ENCODE measurements at regions not wholly inside any gene's neighbourhood (a gene's known extent, or its start where the extent isn't known, plus 50 kb on each side); places are given as distances from the start of the nearest gene placed in this dataset.

DNA sequence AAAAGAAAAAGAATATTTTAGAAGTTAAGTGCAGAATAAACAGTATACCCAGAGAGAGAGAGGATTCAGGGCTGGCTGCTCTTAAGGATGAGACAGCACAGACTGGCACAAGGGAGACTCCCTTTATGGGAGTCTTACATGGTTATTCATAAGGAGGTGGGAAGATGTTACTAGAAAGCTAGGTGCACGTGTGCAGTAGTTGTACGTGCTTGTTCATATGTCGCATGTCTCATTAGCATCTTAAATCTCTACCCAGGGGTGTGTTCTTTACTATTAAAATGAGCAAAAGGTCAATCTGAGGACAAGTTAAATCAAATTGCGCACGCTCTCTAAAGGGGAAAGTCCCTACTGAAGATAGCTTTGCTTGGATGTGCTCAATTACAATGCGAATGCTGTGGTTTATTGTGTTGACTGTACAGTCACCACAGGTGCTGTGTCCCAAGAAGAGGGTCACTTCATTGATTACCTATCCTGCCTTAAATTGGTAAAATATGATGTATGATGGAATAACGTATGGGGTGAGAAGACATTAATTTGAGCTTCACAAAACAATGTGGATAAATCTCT lies 368.0 kb upstream of the SPHKAP start:
- Histone ChIP-seq H3K36me3 (ENCODE audit: control insufficient read depth in 4 of 4, insufficient read depth in 3 of 4, low read depth in 1 of 4, low read length in 3 of 4) (no peaks in the 10 kb centered on the region), H3K4me3 (ENCODE audit: low read depth in 1 of 3, low read length in 3 of 3) (no peak overlapping the region), H3K9ac (ENCODE audit: low read depth in 1 of 2, low read length in 2 of 2) (no peak overlapping the region), H3K27ac (ENCODE audit: low read depth in 1 of 2, low read length in 2 of 2) (no peak overlapping the region), H3K4me1 (ENCODE audit: control insufficient read depth in 4 of 4, insufficient read depth in 4 of 4, low read length in 3 of 4) (no peaks in the 10 kb centered on the region), H3K27me3 (ENCODE audit: control insufficient read depth in 4 of 4, insufficient read depth in 4 of 4, low read length in 3 of 4) (peaks cover 0 to 9% (median 0%) of the 10 kb centered on the region in 4 donors), H3K9me3 (ENCODE audit: control insufficient read depth in 4 of 4, low read length in 3 of 4) (peaks cover 0 to 16% (median 7%) of the 10 kb centered on the region in 4 donors)
- no peak for DNase-seq (ENCODE audit: low spot score)
- WGBS: 80% methylated on average over 7 of the region's 7 CpGs
- no peak for TF ChIP-seq FOXA1 (IDR thresholded peaks at IDR 0.05)
- no peak for TF ChIP-seq FOXA2 (IDR thresholded peaks at IDR 0.05)
- no peak for TF ChIP-seq GABPA (IDR thresholded peaks at IDR 0.05 in 1 of 2, conservative IDR thresholded peaks at IDR 0.05 in 1 of 2)
- TF ChIP-seq, protein P1, sequence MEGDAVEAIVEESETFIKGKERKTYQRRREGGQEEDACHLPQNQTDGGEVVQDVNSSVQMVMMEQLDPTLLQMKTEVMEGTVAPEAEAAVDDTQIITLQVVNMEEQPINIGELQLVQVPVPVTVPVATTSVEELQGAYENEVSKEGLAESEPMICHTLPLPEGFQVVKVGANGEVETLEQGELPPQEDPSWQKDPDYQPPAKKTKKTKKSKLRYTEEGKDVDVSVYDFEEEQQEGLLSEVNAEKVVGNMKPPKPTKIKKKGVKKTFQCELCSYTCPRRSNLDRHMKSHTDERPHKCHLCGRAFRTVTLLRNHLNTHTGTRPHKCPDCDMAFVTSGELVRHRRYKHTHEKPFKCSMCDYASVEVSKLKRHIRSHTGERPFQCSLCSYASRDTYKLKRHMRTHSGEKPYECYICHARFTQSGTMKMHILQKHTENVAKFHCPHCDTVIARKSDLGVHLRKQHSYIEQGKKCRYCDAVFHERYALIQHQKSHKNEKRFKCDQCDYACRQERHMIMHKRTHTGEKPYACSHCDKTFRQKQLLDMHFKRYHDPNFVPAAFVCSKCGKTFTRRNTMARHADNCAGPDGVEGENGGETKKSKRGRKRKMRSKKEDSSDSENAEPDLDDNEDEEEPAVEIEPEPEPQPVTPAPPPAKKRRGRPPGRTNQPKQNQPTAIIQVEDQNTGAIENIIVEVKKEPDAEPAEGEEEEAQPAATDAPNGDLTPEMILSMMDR (IDR thresholded peaks at IDR 0.05; ENCODE audit: low read depth, low read length, missing input control): no peak
- no peak for TF ChIP-seq JUND (IDR thresholded peaks at IDR 0.05)
- no peak for TF ChIP-seq RXRA (IDR thresholded peaks at IDR 0.05)
- no peak for TF ChIP-seq TAF1 (conservative IDR thresholded peaks at IDR 0.05)

DNA sequence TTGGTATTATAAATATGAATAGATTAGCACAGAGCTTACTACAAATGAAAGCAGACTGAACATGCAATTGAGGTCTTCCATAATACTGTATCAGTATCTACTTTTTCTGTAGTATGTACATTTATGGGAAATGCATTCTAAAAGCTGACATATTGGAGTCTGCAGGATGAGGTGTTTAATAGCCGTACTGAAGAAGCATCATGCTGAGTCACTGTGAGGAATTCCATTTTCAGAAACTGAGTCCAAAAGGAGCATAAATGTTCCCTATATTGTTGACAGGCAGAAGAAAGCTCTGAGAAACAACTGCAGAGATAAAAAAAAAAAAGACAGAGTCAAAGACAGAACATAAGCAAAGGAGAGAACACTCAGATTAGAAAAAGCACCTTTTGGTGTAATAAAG lies 366.7 kb upstream of the SPHKAP start:
- H3K4me1 ChIP-seq (ENCODE audit: control insufficient read depth in 4 of 4, insufficient read depth in 4 of 4, low read length in 3 of 4): no peaks in the 10 kb centered on the region
- H3K4me3 ChIP-seq (ENCODE audit: low read depth in 1 of 3, low read length in 3 of 3): no peak overlapping the region
- H3K36me3 ChIP-seq (ENCODE audit: control insufficient read depth in 4 of 4, insufficient read depth in 3 of 4, low read depth in 1 of 4, low read length in 3 of 4): no peaks in the 10 kb centered on the region
- peaks cover 0 to 16% (median 7%) of the 10 kb centered on the region in 4 donors for H3K9me3 ChIP-seq (ENCODE audit: control insufficient read depth in 4 of 4, low read length in 3 of 4)
- H3K27ac ChIP-seq (ENCODE audit: low read depth in 1 of 2, low read length in 2 of 2): no peak overlapping the region
- peaks cover 0 to 9% (median 0%) of the 10 kb centered on the region in 4 donors for H3K27me3 ChIP-seq (ENCODE audit: control insufficient read depth in 4 of 4, insufficient read depth in 4 of 4, low read length in 3 of 4)
- TF ChIP-seq, protein P2, sequence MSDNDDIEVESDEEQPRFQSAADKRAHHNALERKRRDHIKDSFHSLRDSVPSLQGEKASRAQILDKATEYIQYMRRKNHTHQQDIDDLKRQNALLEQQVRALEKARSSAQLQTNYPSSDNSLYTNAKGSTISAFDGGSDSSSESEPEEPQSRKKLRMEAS (IDR thresholded peaks at IDR 0.05): no peak
- TF ChIP-seq RXRA (IDR thresholded peaks at IDR 0.05) (no peak), FOXA1 (IDR thresholded peaks at IDR 0.05) (no peak), HNF4A (conservative IDR thresholded peaks at IDR 0.05) (no peak), TAF1 (conservative IDR thresholded peaks at IDR 0.05) (no peak), RAD21 (IDR thresholded peaks at IDR 0.05) (no peak), HNF4G (IDR thresholded peaks at IDR 0.05) (no peak), JUND (IDR thresholded peaks at IDR 0.05) (no peak), GABPA (IDR thresholded peaks at IDR 0.05 in 1 of 2, conservative IDR thresholded peaks at IDR 0.05 in 1 of 2) (no peak), EGR1 (IDR thresholded peaks at IDR 0.05; ENCODE audit: low read depth in 2 of 2) (no peak), SP1 (IDR thresholded peaks at IDR 0.05) (no peak), NR2F2 (IDR thresholded peaks at IDR 0.05) (no peak)
- TF ChIP-seq, protein P1 (IDR thresholded peaks at IDR 0.05; ENCODE audit: low read depth, low read length, missing input control): no peak
- TF ChIP-seq, protein P3, sequence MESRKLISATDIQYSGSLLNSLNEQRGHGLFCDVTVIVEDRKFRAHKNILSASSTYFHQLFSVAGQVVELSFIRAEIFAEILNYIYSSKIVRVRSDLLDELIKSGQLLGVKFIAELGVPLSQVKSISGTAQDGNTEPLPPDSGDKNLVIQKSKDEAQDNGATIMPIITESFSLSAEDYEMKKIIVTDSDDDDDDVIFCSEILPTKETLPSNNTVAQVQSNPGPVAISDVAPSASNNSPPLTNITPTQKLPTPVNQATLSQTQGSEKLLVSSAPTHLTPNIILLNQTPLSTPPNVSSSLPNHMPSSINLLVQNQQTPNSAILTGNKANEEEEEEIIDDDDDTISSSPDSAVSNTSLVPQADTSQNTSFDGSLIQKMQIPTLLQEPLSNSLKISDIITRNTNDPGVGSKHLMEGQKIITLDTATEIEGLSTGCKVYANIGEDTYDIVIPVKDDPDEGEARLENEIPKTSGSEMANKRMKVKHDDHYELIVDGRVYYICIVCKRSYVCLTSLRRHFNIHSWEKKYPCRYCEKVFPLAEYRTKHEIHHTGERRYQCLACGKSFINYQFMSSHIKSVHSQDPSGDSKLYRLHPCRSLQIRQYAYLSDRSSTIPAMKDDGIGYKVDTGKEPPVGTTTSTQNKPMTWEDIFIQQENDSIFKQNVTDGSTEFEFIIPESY (IDR thresholded peaks at IDR 0.05): no peak
- TF ChIP-seq, protein P4, sequence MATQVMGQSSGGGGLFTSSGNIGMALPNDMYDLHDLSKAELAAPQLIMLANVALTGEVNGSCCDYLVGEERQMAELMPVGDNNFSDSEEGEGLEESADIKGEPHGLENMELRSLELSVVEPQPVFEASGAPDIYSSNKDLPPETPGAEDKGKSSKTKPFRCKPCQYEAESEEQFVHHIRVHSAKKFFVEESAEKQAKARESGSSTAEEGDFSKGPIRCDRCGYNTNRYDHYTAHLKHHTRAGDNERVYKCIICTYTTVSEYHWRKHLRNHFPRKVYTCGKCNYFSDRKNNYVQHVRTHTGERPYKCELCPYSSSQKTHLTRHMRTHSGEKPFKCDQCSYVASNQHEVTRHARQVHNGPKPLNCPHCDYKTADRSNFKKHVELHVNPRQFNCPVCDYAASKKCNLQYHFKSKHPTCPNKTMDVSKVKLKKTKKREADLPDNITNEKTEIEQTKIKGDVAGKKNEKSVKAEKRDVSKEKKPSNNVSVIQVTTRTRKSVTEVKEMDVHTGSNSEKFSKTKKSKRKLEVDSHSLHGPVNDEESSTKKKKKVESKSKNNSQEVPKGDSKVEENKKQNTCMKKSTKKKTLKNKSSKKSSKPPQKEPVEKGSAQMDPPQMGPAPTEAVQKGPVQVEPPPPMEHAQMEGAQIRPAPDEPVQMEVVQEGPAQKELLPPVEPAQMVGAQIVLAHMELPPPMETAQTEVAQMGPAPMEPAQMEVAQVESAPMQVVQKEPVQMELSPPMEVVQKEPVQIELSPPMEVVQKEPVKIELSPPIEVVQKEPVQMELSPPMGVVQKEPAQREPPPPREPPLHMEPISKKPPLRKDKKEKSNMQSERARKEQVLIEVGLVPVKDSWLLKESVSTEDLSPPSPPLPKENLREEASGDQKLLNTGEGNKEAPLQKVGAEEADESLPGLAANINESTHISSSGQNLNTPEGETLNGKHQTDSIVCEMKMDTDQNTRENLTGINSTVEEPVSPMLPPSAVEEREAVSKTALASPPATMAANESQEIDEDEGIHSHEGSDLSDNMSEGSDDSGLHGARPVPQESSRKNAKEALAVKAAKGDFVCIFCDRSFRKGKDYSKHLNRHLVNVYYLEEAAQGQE (IDR thresholded peaks at IDR 0.05): no peak
- TF ChIP-seq, protein P5, sequence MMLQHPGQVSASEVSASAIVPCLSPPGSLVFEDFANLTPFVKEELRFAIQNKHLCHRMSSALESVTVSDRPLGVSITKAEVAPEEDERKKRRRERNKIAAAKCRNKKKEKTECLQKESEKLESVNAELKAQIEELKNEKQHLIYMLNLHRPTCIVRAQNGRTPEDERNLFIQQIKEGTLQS (IDR thresholded peaks at IDR 0.05): no peak
- H3K9ac ChIP-seq (ENCODE audit: low read depth in 1 of 2, low read length in 2 of 2): no peak overlapping the region
- WGBS: 64% methylated on average over 1 of the region's 1 CpG
- DNase-seq (ENCODE audit: low spot score): no peak

Data from liver (tissue), 8 donors.